ENCODE measurements at regions not wholly inside any gene's neighbourhood (a gene's known extent, or its start where the extent isn't known, plus 50 kb on each side); places are given as distances from the start of the nearest gene placed in this dataset.
"Not testable (repeated sequence)": the region's sequence is repeated elsewhere in the genome, so short reads cannot be mapped to it uniquely, and the experiment has no call there.

GRCh38 chr12:18849761-18850160 lies 111.8 kb downstream of the CAPZA3 start:
- no peak for DNase-seq

- no peak for DNase-seq
Observed at GRCh38 chr12:18850752-18851151, 112.8 kb downstream of the CAPZA3 start.

GRCh38 chr12:18851271-18851670 lies 113.4 kb downstream of the CAPZA3 start:
- DNase-seq = no peak

GRCh38 chr12:18853570-18854366 lies 115.8 kb downstream of the CAPZA3 start:
- no peak for DNase-seq

- DNase-seq = no peak
Observed at GRCh38 chr12:18857656-18858055, 119.7 kb downstream of the CAPZA3 start.

GRCh38 chr12:18859400-18859799 lies 121.5 kb downstream of the CAPZA3 start:
- no peak for DNase-seq

- peak in 1 of 2 experiments; percentile 25 for DNase-seq
Observed at GRCh38 chr12:18861287-18861858, 123.5 kb downstream of the CAPZA3 start.

GRCh38 chr12:18863769-18864500 lies 126.0 kb downstream of the CAPZA3 start:
- DNase-seq = no peak

GRCh38 chr12:18864900-18865561 lies 127.1 kb downstream of the CAPZA3 start:
- no peak for DNase-seq

GRCh38 chr12:18868717-18869116 lies 130.8 kb downstream of the CAPZA3 start:
- DNase-seq = no peak

- DNase-seq = no peak
Observed at GRCh38 chr12:18872770-18873169, 134.9 kb downstream of the CAPZA3 start.

GRCh38 chr12:18878676-18879180 lies 140.8 kb downstream of the CAPZA3 start:
- DNase-seq = no peak

- no peak for DNase-seq
Observed at GRCh38 chr12:18882690-18883089, 144.8 kb downstream of the CAPZA3 start.

GRCh38 chr12:18886962-18887361 lies 149.0 kb downstream of the CAPZA3 start:
- DNase-seq = no peak

- DNase-seq = no peak
Observed at GRCh38 chr12:18887368-18887767, 149.4 kb downstream of the CAPZA3 start.

GRCh38 chr12:18888047-18888446 lies 150.1 kb downstream of the CAPZA3 start:
- no peak for DNase-seq

- not testable (repeated sequence) for DNase-seq
Observed at GRCh38 chr12:18890621-18891020, 152.7 kb downstream of the CAPZA3 start.

- no peak for DNase-seq
Observed at GRCh38 chr12:18895540-18895939, 157.6 kb downstream of the CAPZA3 start.

GRCh38 chr12:18895946-18896345 lies 158.0 kb downstream of the CAPZA3 start:
- no peak for DNase-seq

GRCh38 chr12:18897823-18898222 lies 159.9 kb downstream of the CAPZA3 start:
- no peak for DNase-seq

- DNase-seq = no peak
Observed at GRCh38 chr12:18898470-18898869, 160.6 kb downstream of the CAPZA3 start.

- DNase-seq = no peak
Observed at GRCh38 chr12:18899162-18899561, 161.2 kb downstream of the CAPZA3 start.

GRCh38 chr12:18899678-18900317 lies 161.9 kb downstream of the CAPZA3 start:
- no peak for DNase-seq

Measured in NCI-H526 (cell line).